Heart left ventricle (tissue), 16 donors: ENCODE measurements at regions not wholly inside any gene's neighbourhood (a gene's known extent, or its start where the extent isn't known, plus 50 kb on each side); places are given as distances from the start of the nearest gene placed in this dataset.
A peak's percentile ranks its signal among the peaks of the same experiment; 100 is the strongest.

Experiments
- ATAC-seq, 4 donors: fragments of 200-7000 bp; cut with Tn5 transposase; one replicate each; pipeline ENCODE4 v1.9.1; 2020 to 2022; ENCODE audit warnings: moderate library complexity in 4 of 4, mild to moderate bottlenecking in 3 of 4, moderate number of reproducible peaks in 1 of 4
- DNase-seq, 5 donors: peaks; one replicate each; pipeline ENCODE4 v3.0.0-alpha.2; 2020
- H3K27ac ChIP-seq, 12 donors: fragments of 200-600 bp; sonication (generic) in 4 of 12; one replicate each; pipeline versions ENCODE4 v1.5.0 to v1.8.0; 2016 to 2022; ENCODE audit warnings: mild to moderate bottlenecking in 2 of 12
- H3K27me3 ChIP-seq, 9 donors: fragments of 200-600 bp; sonication (generic) in 2 of 9; one replicate each; pipeline versions ENCODE4 v1.5.1 to v1.8.0; 2016 to 2022; ENCODE audit warnings: mild to moderate bottlenecking in 3 of 9
- H3K36me3 ChIP-seq, 9 donors: fragments of 200-600 bp; sonication (generic) in 2 of 9; one replicate each; pipeline versions ENCODE4 v1.5.0 to v1.8.0; 2018 to 2022; ENCODE audit warnings: mild to moderate bottlenecking in 2 of 9
- H3K4me1 ChIP-seq, 12 donors: fragments of 200-600 bp; sonication (generic) in 4 of 12; one replicate each; pipeline versions ENCODE4 v1.5.0 to v1.8.0; 2016 to 2022; ENCODE audit warnings: mild to moderate bottlenecking in 3 of 12
- H3K4me3 ChIP-seq, 12 donors: fragments of 200-600 bp; sonication (generic) in 4 of 12; one replicate each; pipeline versions ENCODE4 v1.5.0 to v1.8.0; 2017 to 2022; ENCODE audit warnings: mild to moderate bottlenecking in 9 of 12, moderate library complexity in 4 of 12
- H3K9me3 ChIP-seq, 12 donors: fragments of 200-600 bp; sonication (generic) in 4 of 12; one replicate each; pipeline versions ENCODE4 v1.5.0 to v1.8.0; 2016 to 2022; ENCODE audit warnings: mild to moderate bottlenecking in 1 of 12
- CTCF ChIP-seq, 12 donors: fragments of 200-600 bp; sonication (generic) in 4 of 12; IDR thresholded peaks; one replicate each; pipeline versions ENCODE4 v1.5.0 to v1.8.0; 2018 to 2022; ENCODE audit warnings: antibody characterized with exemption in 12 of 12, mild to moderate bottlenecking in 5 of 12
- POLR2A ChIP-seq, 2 donors: fragments of 450-650 bp; IDR thresholded peaks; one replicate each; pipeline ENCODE4 v1.6.1; 2017; ENCODE audit warnings: antibody characterized with exemption in 2 of 2, mild to moderate bottlenecking in 2 of 2, moderate library complexity in 2 of 2
- WGBS, 4 donors: extraction: QIAGEN DNeasy Blood & Tissue Kit in 2 of 4; methylation state at CpG; one replicate each; pipeline versions ENCODE4 v1.1.5 to v1.1.7; 2013 to 2018; 5-methylcytosine and 5-hydroxymethylcytosine counted together
- intact Hi-C, 10 donors: fragments of 100-400 bp; cut with DNase I; formaldehyde crosslinking; loops; one replicate each; pipeline versions ENCODE4 v1.11.1 to v1.14.2; 2022
- donor health status: ischemic (EF 13 %, LVEDD 7.1; RV severe dilation, severe dysfunction).
- donor health status: healthy with polysubstance abuse.
- donor health status: DM: no; HTN: yes; CAD: no.
- donor health status: DM: no; HTN: no; CAD: no.
- donor health status: ischemic (EF 25% LVEDD 6.9; RV normal size, moderate dysfunction).
- donor health status: ischemic (EF 25% LVEDD 5.7; RV mildly dilated, moderate dysfunction).
- donor health status: healthy.
- donor health status: DM: yes; HTN: yes; CAD: no.
- donor health status: ischemic (EF 35%, LVEDD 5.7; RV mildly dilated, moderate dysfunction).
- donor health status: nonischemic (EF 11% LVEDD 7.7; RV severe dilation, severe dysfunction).
- donor health status: DM: yes; HTN: yes; CAD: no.
- donor health status: PGD.
- donor health status: ischemic (EF 29% LVEDD 5.4; RV normal size, mild dysfunction).
- donor health status: nonischemic (EF 23%, LVEDD 6.1; RV moderate dilation, normal function).

- WGBS, 4 donors = 38 to 49% (median 45%) methylated on average over 8 of the region's 8 CpGs
- no peak overlapping the region for H3K4me3 ChIP-seq
- no peak for DNase-seq
- intact Hi-C loops = no loop called here
- no peak for TF ChIP-seq CTCF (IDR thresholded peaks at IDR 0.05)
- no peak for TF ChIP-seq POLR2A (IDR thresholded peaks at IDR 0.05)
- ATAC-seq = no peak
- H3K27ac ChIP-seq = no peak overlapping the region
- peaks cover 0 to 5% (median 0%) of the 10 kb centered on the region in 12 donors for H3K4me1 ChIP-seq
- H3K27me3 ChIP-seq = peaks cover 0 to 17% (median 0%) of the 10 kb centered on the region in 9 donors
- peaks cover 0 to 2% (median 0%) of the 10 kb centered on the region in 12 donors for H3K9me3 ChIP-seq
- H3K36me3 ChIP-seq = no peaks in the 10 kb centered on the region
Measured at GRCh38 chr20:58585753-58586540, 65.1 kb upstream of the STX16 start.

- Histone ChIP-seq H3K4me1 (peaks cover 0 to 5% (median 0%) of the 10 kb centered on the region in 12 donors), H3K27ac (peak overlapping the region in 1 of 12 donors; percentile 24), H3K9me3 (peaks cover 0 to 2% (median 0%) of the 10 kb centered on the region in 12 donors), H3K36me3 (no peaks in the 10 kb centered on the region), H3K4me3 (no peak overlapping the region), H3K27me3 (peaks cover 0 to 16% (median 0%) of the 10 kb centered on the region in 9 donors)
- ATAC-seq (no peak), DNase-seq (no peak)
- no peak for TF ChIP-seq CTCF (IDR thresholded peaks at IDR 0.05)
- no peak for TF ChIP-seq POLR2A (IDR thresholded peaks at IDR 0.05)
- WGBS, 4 donors = 44 to 52% (median 48%) methylated on average over 9 of the region's 9 CpGs
- intact Hi-C loops = no loop called here
Measured at GRCh38 chr20:58584881-58585752, 66.0 kb upstream of the STX16 start.

- TF ChIP-seq POLR2A (IDR thresholded peaks at IDR 0.05) = no peak
- TF ChIP-seq CTCF (IDR thresholded peaks at IDR 0.05) = no peak
- no peak for ATAC-seq
Measured at GRCh38 chr20:58584051-58584824, 66.8 kb upstream of the STX16 start.

More at GRCh38 chr20:58584051-58584824, 66.8 kb upstream of the STX16 start:
- intact Hi-C loops = no loop called here
- H3K27me3 ChIP-seq = peaks cover 0 to 25% (median 0%) of the 10 kb centered on the region in 9 donors
- H3K36me3 ChIP-seq = no peaks in the 10 kb centered on the region
- 88 to 93% (median 91%) methylated on average over 6 to 8 of the region's 8 CpGs for WGBS, 4 donors
- no peak for DNase-seq
- peaks cover 0 to 5% (median 0%) of the 10 kb centered on the region in 12 donors for H3K4me1 ChIP-seq
- peaks cover 0 to 2% (median 0%) of the 10 kb centered on the region in 12 donors for H3K9me3 ChIP-seq
- H3K27ac ChIP-seq = no peak overlapping the region
- no peak overlapping the region for H3K4me3 ChIP-seq
